IMR-90 (cell line): ENCODE measurements at regions not wholly inside any gene's neighbourhood (a gene's known extent, or its start where the extent isn't known, plus 50 kb on each side); places are given as distances from the start of the nearest gene placed in this dataset.

Experiments
- CTCF ChIP-seq: conservative IDR thresholded peaks from 2 replicates; pipeline ENCODE4 v1.5.1; 2012; ENCODE audit warnings: mild to moderate bottlenecking, low read depth, low read length, improper control_type of control experiment
- FOS ChIP-seq: fragments of 150-350 bp; IDR thresholded peaks from 2 replicates; pipeline ENCODE4 v1.6.1; 2016; ENCODE audit warnings: low read depth, low read length
- MAFK ChIP-seq: IDR thresholded peaks from 2 replicates; pipeline ENCODE4 v1.6.1; 2012; ENCODE audit warnings: low read depth, low read length, improper control_type of control experiment
- POLR2A ChIP-seq: IDR thresholded peaks from 2 replicates; pipeline ENCODE4 v1.6.1; 2012; ENCODE audit warnings: mild to moderate bottlenecking, low read depth, low read length
- RAD21 ChIP-seq: IDR thresholded peaks from 2 replicates; pipeline ENCODE4 v1.6.1; 2012; ENCODE audit warnings: low read length, improper control_type of control experiment
- RFX5 ChIP-seq: IDR thresholded peaks from 2 replicates; pipeline ENCODE4 v1.8.0; 2012; ENCODE audit warnings: low read depth, mild to moderate bottlenecking, low read length, moderate library complexity
- SMC3 ChIP-seq: fragments of 150-350 bp; IDR thresholded peaks from 2 replicates; pipeline ENCODE4 v1.6.1; 2016; ENCODE audit warnings: low read depth, mild to moderate bottlenecking, antibody characterized with exemption, low read length, moderate library complexity
- USF2 ChIP-seq: fragments of 150-350 bp; IDR thresholded peaks from 2 replicates; pipeline ENCODE4 v1.6.1; 2017; ENCODE audit warnings: mild to moderate bottlenecking, antibody characterized with exemption, low read length, low read depth

GRCh38 chr2:147681093-147681492 is 163.7 kb upstream of the ACVR2A start:
- TF ChIP-seq SMC3 (no peak), CTCF (no peak), POLR2A (no peak), FOS (no peak), RAD21 (no peak), MAFK (no peak), RFX5 (no peak), USF2 (no peak)
